Activated CD8-positive, alpha-beta memory T cell treated with anti-CD3 and anti-CD28 coated beads for 24 hours (primary cell): ENCODE measurements at regions not wholly inside any gene's neighbourhood (a gene's known extent, or its start where the extent isn't known, plus 50 kb on each side); places are given as distances from the start of the nearest gene placed in this dataset.

ENCODE experiments used
- DNase-seq: peaks from one replicate; pipeline ENCODE4 v3.0.0-alpha.2; 2020

- DNase-seq = no peak
These were observed 132.9 kb downstream of the OAT start for GRCh38 chr10:124285587-124286527.

GRCh38 chr10:124283949-124284250 is 134.8 kb downstream of the OAT start:
- DNase-seq = no peak

- no peak for DNase-seq
These were observed 135.3 kb downstream of the OAT start for GRCh38 chr10:124283215-124283948.

- no peak for DNase-seq
These were observed 136.4 kb downstream of the OAT start for GRCh38 chr10:124282326-124282725.

GRCh38 chr10:124281666-124282065 is 137.1 kb downstream of the OAT start:
- DNase-seq = no peak

GRCh38 chr10:124280916-124281315 is 137.8 kb downstream of the OAT start:
- DNase-seq = no peak

GRCh38 chr10:124279882-124280281 is 138.8 kb downstream of the OAT start:
- no peak for DNase-seq

- DNase-seq = no peak
These were observed 139.4 kb downstream of the OAT start for GRCh38 chr10:124279298-124279697.

GRCh38 chr10:124278356-124278755 is 140.4 kb downstream of the OAT start:
- DNase-seq = no peak

- no peak for DNase-seq
These were observed 145.6 kb downstream of the OAT start for GRCh38 chr10:124273141-124273540.

- no peak for DNase-seq
These were observed 147.0 kb downstream of the OAT start for GRCh38 chr10:124271676-124272075.

- no peak for DNase-seq
These were observed 148.0 kb downstream of the OAT start for GRCh38 chr10:124270530-124271327.

GRCh38 chr10:124268976-124269375 is 149.7 kb downstream of the OAT start:
- no peak for DNase-seq

GRCh38 chr10:124267911-124268549 is 150.7 kb downstream of the OAT start:
- DNase-seq = no peak

- no peak for DNase-seq
These were observed 151.4 kb downstream of the OAT start for GRCh38 chr10:124267231-124267885.

- DNase-seq = no peak
These were observed 152.1 kb downstream of the OAT start for GRCh38 chr10:124266468-124267230.

GRCh38 chr10:124265776-124266467 is 152.8 kb downstream of the OAT start:
- DNase-seq = no peak

- no peak for DNase-seq
These were observed 153.4 kb downstream of the OAT start for GRCh38 chr10:124265391-124265745.

GRCh38 chr10:124264711-124265390 is 153.9 kb downstream of the OAT start:
- DNase-seq = no peak

- no peak for DNase-seq
These were observed 154.5 kb downstream of the OAT start for GRCh38 chr10:124264271-124264670.
